ENCODE measurements at regions not wholly inside any gene's neighbourhood (a gene's known extent, or its start where the extent isn't known, plus 50 kb on each side); places are given as distances from the start of the nearest gene placed in this dataset.

DNA sequence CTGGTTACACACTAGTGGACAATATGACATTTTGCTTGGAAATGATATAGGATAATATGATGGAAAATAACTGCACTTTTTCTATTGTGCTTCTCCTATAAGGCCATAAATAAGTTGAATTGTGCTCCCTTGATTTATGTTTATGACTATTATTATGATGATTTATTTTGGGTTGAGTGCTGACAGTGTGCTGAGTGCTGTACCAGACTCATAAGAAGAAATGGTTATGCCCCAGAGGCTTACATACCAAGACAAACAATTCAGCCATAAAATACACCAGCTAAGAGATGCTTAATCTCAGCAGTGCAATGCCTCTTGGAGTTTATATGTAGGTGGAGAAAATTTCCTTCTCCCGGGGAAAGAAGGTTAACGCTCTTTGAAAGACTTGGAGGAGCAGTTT, 199.8 kb upstream of the NOCT start:
- Histone ChIP-seq H3K27me3 (ENCODE audit: low read length) (no peaks in the 10 kb centered on the region), H3K4me3 (ENCODE audit: low read length) (no peak overlapping the region), H3K27ac (ENCODE audit: low read length) (no peak overlapping the region), H2AFZ (ENCODE audit: low read length) (no peak overlapping the region), H3K4me1 (ENCODE audit: low read length) (no peaks in the 10 kb centered on the region), H3K79me2 (ENCODE audit: low read length) (no peaks in the 10 kb centered on the region), H3K4me2 (ENCODE audit: low read depth, low read length, poor library complexity, severe bottlenecking) (no peak overlapping the region), H3K9me3 (ENCODE audit: low read length) (no peaks in the 10 kb centered on the region), H3K9me2 (replicated peaks; ENCODE audit: insufficient read depth, low read length) (no peaks in the 10 kb centered on the region), H3K36me3 (ENCODE audit: insufficient read depth, low read length) (no peaks in the 10 kb centered on the region), H4K20me1 (ENCODE audit: insufficient read depth, low read depth, low read length) (no peaks in the 10 kb centered on the region), H3K9ac (ENCODE audit: low read length) (no peak overlapping the region)
- no peak for DNase-seq

GRCh38 chr4:138805736-138806135, 209.8 kb upstream of the NOCT start:
- no peak overlapping the region for H3K4me2 ChIP-seq (ENCODE audit: low read depth, low read length, poor library complexity, severe bottlenecking)
- H3K4me1 ChIP-seq (ENCODE audit: low read length): no peaks in the 10 kb centered on the region

DNA sequence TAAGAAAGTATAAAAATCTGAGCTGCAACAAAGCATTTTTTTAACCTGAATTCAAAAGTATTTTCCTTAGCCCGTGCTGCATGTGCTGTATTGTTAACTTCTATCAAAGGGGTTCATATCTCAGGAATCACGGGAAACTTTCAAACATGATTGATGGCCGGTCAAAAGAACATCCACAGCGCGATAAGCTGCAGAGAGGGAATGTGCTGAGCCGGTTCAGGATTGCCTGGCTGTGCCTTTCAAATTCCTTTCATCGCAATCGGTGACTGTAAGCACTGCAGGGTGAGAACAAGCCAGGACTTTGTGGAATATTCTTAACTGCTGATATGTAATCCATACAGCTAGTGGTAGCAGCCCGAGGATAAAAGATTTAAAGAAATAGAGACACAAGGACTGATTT, 210.9 kb upstream of the NOCT start:
- Histone ChIP-seq H4K20me1 (ENCODE audit: insufficient read depth, low read depth, low read length) (no peaks in the 10 kb centered on the region), H3K27ac (ENCODE audit: low read length) (no peak overlapping the region), H2AFZ (ENCODE audit: low read length) (no peak overlapping the region), H3K79me2 (ENCODE audit: low read length) (no peaks in the 10 kb centered on the region), H3K4me3 (ENCODE audit: low read length) (no peak overlapping the region), H3K9me3 (ENCODE audit: low read length) (no peaks in the 10 kb centered on the region), H3K4me1 (ENCODE audit: low read length) (no peaks in the 10 kb centered on the region), H3K9me2 (replicated peaks; ENCODE audit: insufficient read depth, low read length) (no peaks in the 10 kb centered on the region), H3K4me2 (ENCODE audit: low read depth, low read length, poor library complexity, severe bottlenecking) (no peak overlapping the region), H3K27me3 (ENCODE audit: low read length) (no peaks in the 10 kb centered on the region), H3K9ac (ENCODE audit: low read length) (no peak overlapping the region), H3K36me3 (ENCODE audit: insufficient read depth, low read length) (no peaks in the 10 kb centered on the region)
- DNase-seq: no peak

More at GRCh38 chr4:138805736-138806135, 209.8 kb upstream of the NOCT start:
- Histone ChIP-seq H3K9me2 (replicated peaks; ENCODE audit: insufficient read depth, low read length) (no peaks in the 10 kb centered on the region), H2AFZ (ENCODE audit: low read length) (no peak overlapping the region), H3K27me3 (ENCODE audit: low read length) (no peaks in the 10 kb centered on the region), H3K36me3 (ENCODE audit: insufficient read depth, low read length) (no peaks in the 10 kb centered on the region), H3K79me2 (ENCODE audit: low read length) (no peaks in the 10 kb centered on the region), H4K20me1 (ENCODE audit: insufficient read depth, low read depth, low read length) (no peaks in the 10 kb centered on the region), H3K4me3 (ENCODE audit: low read length) (no peak overlapping the region), H3K9ac (ENCODE audit: low read length) (no peak overlapping the region), H3K27ac (ENCODE audit: low read length) (no peak overlapping the region), H3K9me3 (ENCODE audit: low read length) (no peaks in the 10 kb centered on the region)
- DNase-seq: no peak

- H3K79me2 ChIP-seq (ENCODE audit: low read length): no peaks in the 10 kb centered on the region
- no peak overlapping the region for H2AFZ ChIP-seq (ENCODE audit: low read length)
- H3K4me2 ChIP-seq (ENCODE audit: low read depth, low read length, poor library complexity, severe bottlenecking): no peak overlapping the region
- H3K36me3 ChIP-seq (ENCODE audit: insufficient read depth, low read length): no peaks in the 10 kb centered on the region
- no peak for DNase-seq
- no peaks in the 10 kb centered on the region for H3K4me1 ChIP-seq (ENCODE audit: low read length)
- no peak overlapping the region for H3K4me3 ChIP-seq (ENCODE audit: low read length)
- H3K27me3 ChIP-seq (ENCODE audit: low read length): no peaks in the 10 kb centered on the region
- no peaks in the 10 kb centered on the region for H4K20me1 ChIP-seq (ENCODE audit: insufficient read depth, low read depth, low read length)
- no peaks in the 10 kb centered on the region for H3K9me3 ChIP-seq (ENCODE audit: low read length)
- H3K9ac ChIP-seq (ENCODE audit: low read length): no peak overlapping the region
- no peak overlapping the region for H3K27ac ChIP-seq (ENCODE audit: low read length)
- H3K9me2 ChIP-seq (replicated peaks; ENCODE audit: insufficient read depth, low read length): no peaks in the 10 kb centered on the region
These were observed 212.5 kb upstream of the NOCT start for GRCh38 chr4:138803051-138803450.

DNA sequence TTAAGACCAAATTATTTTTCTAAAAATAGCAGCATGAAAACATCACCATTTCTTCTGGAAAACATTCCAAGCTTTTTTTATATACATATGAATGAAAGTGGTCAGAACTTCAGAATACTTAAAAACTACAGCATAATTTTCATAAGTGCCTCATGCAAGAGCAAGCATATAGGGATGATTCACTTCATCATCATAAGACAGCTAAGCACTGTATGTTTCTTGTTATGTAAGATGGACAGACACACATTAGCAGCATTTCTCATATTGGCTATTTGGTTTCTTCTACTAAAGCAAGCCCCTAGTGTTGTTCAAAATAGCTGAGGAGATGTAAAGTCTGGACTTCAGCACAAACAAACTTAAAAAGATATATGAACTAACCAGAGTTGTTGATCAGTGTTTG, 213.1 kb upstream of the NOCT start:
- no peaks in the 10 kb centered on the region for H3K79me2 ChIP-seq (ENCODE audit: low read length)
- H3K4me2 ChIP-seq (ENCODE audit: low read depth, low read length, poor library complexity, severe bottlenecking): no peak overlapping the region
- H3K4me1 ChIP-seq (ENCODE audit: low read length): no peaks in the 10 kb centered on the region
- H3K36me3 ChIP-seq (ENCODE audit: insufficient read depth, low read length): no peaks in the 10 kb centered on the region
- no peak overlapping the region for H3K9ac ChIP-seq (ENCODE audit: low read length)
- H4K20me1 ChIP-seq (ENCODE audit: insufficient read depth, low read depth, low read length): no peaks in the 10 kb centered on the region
- no peak for DNase-seq
- H3K27me3 ChIP-seq (ENCODE audit: low read length): no peaks in the 10 kb centered on the region
- no peaks in the 10 kb centered on the region for H3K9me2 ChIP-seq (replicated peaks; ENCODE audit: insufficient read depth, low read length)
- H2AFZ ChIP-seq (ENCODE audit: low read length): no peak overlapping the region
- no peaks in the 10 kb centered on the region for H3K9me3 ChIP-seq (ENCODE audit: low read length)
- no peak overlapping the region for H3K4me3 ChIP-seq (ENCODE audit: low read length)
- H3K27ac ChIP-seq (ENCODE audit: low read length): no peak overlapping the region

DNA sequence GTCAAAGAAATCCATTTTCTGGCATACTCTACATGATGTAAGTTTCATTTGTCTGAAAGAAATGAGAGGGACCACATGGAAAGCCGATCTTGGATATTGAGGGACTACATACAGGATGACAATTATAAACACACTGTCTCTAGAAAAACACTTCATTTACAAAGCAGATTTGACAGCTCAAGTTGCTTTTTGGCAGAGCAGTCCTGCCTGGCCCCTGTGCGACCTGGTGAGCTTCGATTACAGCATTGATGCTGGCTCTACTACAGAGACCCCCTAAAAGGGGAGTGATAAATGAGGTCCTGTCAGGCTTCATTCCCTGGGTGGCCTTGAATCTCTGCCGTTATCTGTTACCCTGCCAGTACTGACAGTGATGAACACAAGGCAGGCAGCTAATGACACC, 215.2 kb upstream of the NOCT start:
- no peak for DNase-seq
- Histone ChIP-seq H3K27me3 (ENCODE audit: low read length) (no peaks in the 10 kb centered on the region), H3K4me3 (ENCODE audit: low read length) (no peak overlapping the region), H3K9ac (ENCODE audit: low read length) (no peak overlapping the region), H3K36me3 (ENCODE audit: insufficient read depth, low read length) (no peaks in the 10 kb centered on the region), H3K79me2 (ENCODE audit: low read length) (no peaks in the 10 kb centered on the region), H3K27ac (ENCODE audit: low read length) (no peak overlapping the region), H4K20me1 (ENCODE audit: insufficient read depth, low read depth, low read length) (no peaks in the 10 kb centered on the region), H3K4me2 (ENCODE audit: low read depth, low read length, poor library complexity, severe bottlenecking) (no peak overlapping the region), H3K9me3 (ENCODE audit: low read length) (no peaks in the 10 kb centered on the region), H2AFZ (ENCODE audit: low read length) (no peak overlapping the region), H3K4me1 (ENCODE audit: low read length) (no peaks in the 10 kb centered on the region), H3K9me2 (replicated peaks; ENCODE audit: insufficient read depth, low read length) (no peaks in the 10 kb centered on the region)

DNA sequence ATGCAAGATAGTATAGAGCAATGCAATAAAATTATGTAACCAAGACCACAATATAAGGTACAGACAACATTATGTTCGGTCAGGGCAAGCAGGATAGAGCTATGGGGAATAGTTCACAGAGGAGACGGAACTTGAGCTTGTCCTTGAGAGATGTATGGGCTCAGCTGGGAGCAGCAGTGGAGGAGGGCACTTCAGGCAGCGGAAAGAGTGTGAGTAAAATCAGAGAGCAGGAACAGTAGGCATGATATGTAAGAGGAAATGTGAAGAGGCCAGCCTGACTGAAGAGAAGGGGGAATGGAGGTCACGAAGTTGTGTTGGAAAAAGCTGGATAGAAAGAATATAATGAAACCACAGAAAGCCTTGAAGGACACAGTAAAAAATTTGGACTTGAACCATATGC, 217.2 kb upstream of the NOCT start:
- Histone ChIP-seq H3K9ac (ENCODE audit: low read length) (no peak overlapping the region), H3K9me2 (replicated peaks; ENCODE audit: insufficient read depth, low read length) (no peaks in the 10 kb centered on the region), H2AFZ (ENCODE audit: low read length) (no peak overlapping the region), H3K79me2 (ENCODE audit: low read length) (no peaks in the 10 kb centered on the region), H3K4me2 (ENCODE audit: low read depth, low read length, poor library complexity, severe bottlenecking) (no peak overlapping the region), H3K27me3 (ENCODE audit: low read length) (no peaks in the 10 kb centered on the region), H3K4me3 (ENCODE audit: low read length) (no peak overlapping the region), H3K36me3 (ENCODE audit: insufficient read depth, low read length) (no peaks in the 10 kb centered on the region), H3K9me3 (ENCODE audit: low read length) (no peaks in the 10 kb centered on the region), H3K27ac (ENCODE audit: low read length) (no peak overlapping the region), H4K20me1 (ENCODE audit: insufficient read depth, low read depth, low read length) (no peaks in the 10 kb centered on the region), H3K4me1 (ENCODE audit: low read length) (no peaks in the 10 kb centered on the region)
- no peak for DNase-seq

DNA sequence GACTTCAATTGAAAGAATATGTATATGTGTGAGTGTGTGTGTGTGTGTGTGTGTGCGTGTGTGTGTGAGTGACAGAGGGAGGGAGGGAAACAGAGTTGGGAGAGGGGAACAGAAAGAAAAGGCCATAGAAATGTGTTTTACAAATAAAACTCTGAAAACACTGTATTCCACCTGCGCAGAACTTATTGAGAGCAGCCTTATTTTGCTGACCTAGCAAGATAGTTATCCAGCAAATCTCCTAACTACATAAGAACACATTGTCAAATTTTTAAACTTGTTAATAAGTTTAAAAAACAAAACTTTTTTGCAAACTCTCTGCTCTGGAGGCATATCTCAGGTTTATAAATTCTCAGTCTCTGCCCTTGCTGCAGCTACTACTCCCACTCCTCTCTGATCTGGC, 217.9 kb upstream of the NOCT start:
- no peaks in the 10 kb centered on the region for H3K9me2 ChIP-seq (replicated peaks; ENCODE audit: insufficient read depth, low read length)
- H3K4me1 ChIP-seq (ENCODE audit: low read length): no peaks in the 10 kb centered on the region
- no peak overlapping the region for H3K9ac ChIP-seq (ENCODE audit: low read length)
- no peak overlapping the region for H3K27ac ChIP-seq (ENCODE audit: low read length)
- no peaks in the 10 kb centered on the region for H3K36me3 ChIP-seq (ENCODE audit: insufficient read depth, low read length)
- no peaks in the 10 kb centered on the region for H3K9me3 ChIP-seq (ENCODE audit: low read length)
- DNase-seq: no peak
- no peaks in the 10 kb centered on the region for H4K20me1 ChIP-seq (ENCODE audit: insufficient read depth, low read depth, low read length)
- H3K27me3 ChIP-seq (ENCODE audit: low read length): no peaks in the 10 kb centered on the region
- no peak overlapping the region for H3K4me3 ChIP-seq (ENCODE audit: low read length)
- no peak overlapping the region for H3K4me2 ChIP-seq (ENCODE audit: low read depth, low read length, poor library complexity, severe bottlenecking)
- no peaks in the 10 kb centered on the region for H3K79me2 ChIP-seq (ENCODE audit: low read length)
- no peak overlapping the region for H2AFZ ChIP-seq (ENCODE audit: low read length)

GRCh38 chr4:138796761-138797160, 218.8 kb upstream of the NOCT start:
- Histone ChIP-seq H3K27me3 (ENCODE audit: low read length) (no peaks in the 10 kb centered on the region), H3K4me1 (ENCODE audit: low read length) (no peaks in the 10 kb centered on the region), H3K4me3 (ENCODE audit: low read length) (no peak overlapping the region), H3K79me2 (ENCODE audit: low read length) (no peaks in the 10 kb centered on the region), H3K36me3 (ENCODE audit: insufficient read depth, low read length) (no peaks in the 10 kb centered on the region), H3K9me3 (ENCODE audit: low read length) (no peaks in the 10 kb centered on the region), H3K27ac (ENCODE audit: low read length) (no peak overlapping the region), H2AFZ (ENCODE audit: low read length) (no peak overlapping the region), H3K4me2 (ENCODE audit: low read depth, low read length, poor library complexity, severe bottlenecking) (no peak overlapping the region), H4K20me1 (ENCODE audit: insufficient read depth, low read depth, low read length) (no peaks in the 10 kb centered on the region), H3K9ac (ENCODE audit: low read length) (no peak overlapping the region), H3K9me2 (replicated peaks; ENCODE audit: insufficient read depth, low read length) (no peaks in the 10 kb centered on the region)
- no peak for DNase-seq

Data from Karpas-422 (cell line).